Neural cell (in vitro differentiated cells): ENCODE measurements at regions not wholly inside any gene's neighbourhood (a gene's known extent, or its start where the extent isn't known, plus 50 kb on each side); places are given as distances from the start of the nearest gene placed in this dataset.

Experiments used
- CTCF ChIP-seq: fragments of 450-650 bp; IDR thresholded peaks from 2 replicates; pipeline ENCODE4 v1.5.1; 2014; ENCODE audit warnings: antibody characterized with exemption, mild to moderate bottlenecking, moderate library complexity; ENCODE audit not compliant: poor library complexity, severe bottlenecking
- EP300 ChIP-seq: fragments of 450-650 bp; conservative IDR thresholded peaks from 2 replicates; pipeline ENCODE4 v1.6.1; 2014; ENCODE audit warnings: antibody characterized with exemption, mild to moderate bottlenecking, moderate library complexity; ENCODE audit not compliant: poor library complexity, severe bottlenecking
- EZH2 ChIP-seq: fragments of 200-600, 300-800 bp; shearing (Covaris generic), sonication (generic); IDR thresholded peaks from 2 replicates; pipeline ENCODE4 v1.6.1; 2014; ENCODE audit warnings: antibody characterized with exemption, low read length, borderline replicate concordance, mild to moderate bottlenecking; ENCODE audit not compliant: insufficient read depth, poor library complexity, severe bottlenecking
- MXI1 ChIP-seq: fragments of 450-650 bp; conservative IDR thresholded peaks from 2 replicates; pipeline ENCODE4 v1.6.1; 2014; ENCODE audit warnings: antibody characterized with exemption, mild to moderate bottlenecking; ENCODE audit not compliant: poor library complexity, severe bottlenecking
- POLR2AphosphoS5 ChIP-seq: IDR thresholded peaks from 2 replicates; pipeline ENCODE4 v1.6.1; 2012
- REST ChIP-seq: IDR thresholded peaks from 2 replicates; pipeline ENCODE4 v1.6.1; 2012; ENCODE audit warnings: borderline replicate concordance
- SMC3 ChIP-seq: fragments of 450-650 bp; conservative IDR thresholded peaks from 2 replicates; pipeline ENCODE4 v1.6.1; 2014; ENCODE audit warnings: antibody characterized with exemption, mild to moderate bottlenecking, moderate library complexity; ENCODE audit not compliant: poor library complexity
- TAF1 ChIP-seq: IDR thresholded peaks from 2 replicates; pipeline ENCODE4 v1.6.1; 2012; ENCODE audit warnings: low read depth

- TF ChIP-seq CTCF (no peak), POLR2AphosphoS5 (no peak), SMC3 (no peak), REST (no peak), EP300 (no peak), EZH2 (no peak), MXI1 (no peak), TAF1 (no peak)
These were observed 921.8 kb downstream of the UQCRFS1 start for GRCh38 chr19:28290963-28291657.
